RPMI7951 (cell line): ENCODE measurements at regions not wholly inside any gene's neighbourhood (a gene's known extent, or its start where the extent isn't known, plus 50 kb on each side); places are given as distances from the start of the nearest gene placed in this dataset.

Experiments used
- DNase-seq: peaks from one replicate; pipeline ENCODE4 v3.0.0-alpha.2; 2012; ENCODE audit warnings: low read depth

GRCh38 chr10:44850356-44850934 lies 60.7 kb upstream of the TMEM72 start:
- DNase-seq = no peak

- no peak for DNase-seq
Observed at GRCh38 chr10:44851413-44851812, 59.7 kb upstream of the TMEM72 start.

- DNase-seq = no peak
Observed at GRCh38 chr10:44851881-44852280, 59.3 kb upstream of the TMEM72 start.

GRCh38 chr10:44853148-44853734 lies 57.9 kb upstream of the TMEM72 start:
- peak; percentile 23 for DNase-seq

GRCh38 chr10:44853796-44854195 lies 57.3 kb upstream of the TMEM72 start:
- DNase-seq = no peak

DNA sequence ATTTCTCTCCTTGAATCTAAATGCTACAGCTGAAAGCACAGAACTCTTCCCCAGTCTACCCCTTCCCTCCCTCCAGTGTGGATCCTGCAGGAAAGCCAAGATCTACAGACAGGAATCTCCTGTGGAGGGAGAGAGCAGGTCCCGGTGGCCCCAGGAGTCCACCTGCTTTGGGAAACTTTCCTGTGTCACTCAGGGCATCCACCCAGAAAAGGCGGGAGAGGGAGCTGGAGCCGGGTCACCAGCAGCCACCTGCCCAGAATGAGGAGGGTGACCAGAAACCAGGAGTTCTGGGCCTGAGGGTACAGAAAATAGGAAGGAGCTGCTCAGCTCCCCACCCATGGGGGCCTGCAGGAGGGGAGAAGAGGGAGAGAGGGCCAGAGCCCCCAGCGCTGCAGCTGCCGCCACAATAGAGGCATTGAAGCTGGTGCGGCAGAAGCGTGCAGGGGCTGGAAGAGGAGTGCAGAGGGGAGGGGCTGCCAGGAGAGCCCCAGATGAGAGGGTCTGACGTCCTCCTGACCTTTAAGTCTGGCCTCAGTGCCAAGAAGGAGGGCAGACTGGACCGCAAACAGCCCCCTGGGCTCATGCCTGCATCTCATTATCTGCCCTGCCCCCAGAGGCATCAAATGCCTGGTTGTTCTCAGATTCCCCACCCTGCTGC lies 56.3 kb upstream of the TMEM72 start:
- peak; percentile 44 for DNase-seq

- DNase-seq = no peak
Observed at GRCh38 chr10:44856696-44857095, 54.4 kb upstream of the TMEM72 start.

GRCh38 chr10:44857363-44858016 lies 53.6 kb upstream of the TMEM72 start:
- peak; percentile 88 for DNase-seq

DNA sequence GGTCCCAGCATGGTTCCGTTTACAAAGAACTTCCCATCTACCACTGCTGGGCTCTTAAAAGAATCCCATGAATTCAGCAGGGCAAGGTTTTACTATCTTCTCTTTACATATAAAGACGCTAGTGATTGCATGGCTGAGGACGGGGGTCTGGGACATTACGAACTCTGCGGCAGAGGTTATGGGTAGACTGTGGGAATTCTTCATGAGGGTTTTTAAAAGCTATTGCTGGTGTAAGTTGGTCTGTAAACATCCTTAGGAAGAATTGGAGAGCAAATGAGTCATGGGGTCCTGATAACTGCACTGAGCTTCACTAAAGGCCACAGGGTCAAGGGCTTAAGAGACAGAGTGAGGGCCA lies 53.1 kb upstream of the TMEM72 start:
- DNase-seq = no peak

DNA sequence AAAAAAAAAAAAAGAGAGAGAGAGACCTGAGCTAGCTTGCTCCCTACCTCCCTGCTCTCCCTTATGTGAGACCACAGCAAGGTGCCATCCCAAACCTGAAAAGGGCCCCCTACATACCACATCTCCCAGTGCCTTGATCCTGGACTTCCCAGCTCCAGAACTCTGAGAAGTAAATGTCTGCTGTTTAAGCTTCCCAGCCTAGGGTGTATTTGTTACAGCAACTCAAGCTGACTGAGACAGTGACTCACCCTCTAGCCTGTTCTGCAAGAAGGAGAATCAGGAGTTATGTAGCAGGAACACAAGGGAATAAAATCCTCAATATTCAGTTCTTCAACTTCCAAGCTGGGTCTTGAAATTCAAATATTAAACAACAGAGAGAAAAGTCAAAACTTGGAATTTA lies 52.1 kb upstream of the TMEM72 start:
- DNase-seq = no peak

DNA sequence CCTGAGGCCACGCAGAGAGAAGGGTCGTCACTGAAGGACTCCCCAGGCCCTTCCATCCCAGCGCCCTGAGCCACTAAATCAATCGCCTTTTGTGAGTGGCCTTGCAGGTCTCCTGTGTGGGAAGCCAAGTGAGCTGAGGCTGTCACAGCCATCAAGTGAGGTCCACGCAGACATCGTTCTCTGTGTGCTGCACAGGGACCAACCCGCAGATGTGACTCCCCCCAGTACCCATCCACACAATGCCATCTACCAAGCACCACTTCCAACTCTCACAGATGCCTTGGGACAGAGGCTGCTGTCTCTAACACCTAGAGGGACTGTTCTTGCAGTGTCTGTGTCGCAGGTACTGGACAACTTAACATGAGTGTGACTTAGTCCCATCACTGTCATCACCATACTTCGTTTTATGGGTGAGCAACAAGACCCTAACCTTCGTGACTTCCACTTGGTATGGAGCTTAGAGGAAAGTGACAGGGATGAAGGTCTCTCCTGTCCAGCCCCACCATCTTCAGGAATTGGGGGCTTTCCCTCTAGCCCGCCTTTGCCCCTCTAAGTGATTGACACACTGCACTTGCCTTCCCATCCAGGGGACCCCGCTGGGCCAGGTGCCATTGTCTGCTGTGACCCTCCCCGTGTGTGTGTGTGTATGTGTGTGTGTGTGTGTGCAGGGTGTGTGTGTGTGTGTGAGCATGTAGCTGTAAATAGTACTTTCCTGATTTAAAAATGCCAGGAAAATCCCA lies 51.4 kb upstream of the TMEM72 start:
- no peak for DNase-seq

GRCh38 chr10:44860811-44861736 lies 50.1 kb upstream of the TMEM72 start:
- DNase-seq = peak; percentile 90
